ENCODE measurements at regions not wholly inside any gene's neighbourhood (a gene's known extent, or its start where the extent isn't known, plus 50 kb on each side); places are given as distances from the start of the nearest gene placed in this dataset.

DNA sequence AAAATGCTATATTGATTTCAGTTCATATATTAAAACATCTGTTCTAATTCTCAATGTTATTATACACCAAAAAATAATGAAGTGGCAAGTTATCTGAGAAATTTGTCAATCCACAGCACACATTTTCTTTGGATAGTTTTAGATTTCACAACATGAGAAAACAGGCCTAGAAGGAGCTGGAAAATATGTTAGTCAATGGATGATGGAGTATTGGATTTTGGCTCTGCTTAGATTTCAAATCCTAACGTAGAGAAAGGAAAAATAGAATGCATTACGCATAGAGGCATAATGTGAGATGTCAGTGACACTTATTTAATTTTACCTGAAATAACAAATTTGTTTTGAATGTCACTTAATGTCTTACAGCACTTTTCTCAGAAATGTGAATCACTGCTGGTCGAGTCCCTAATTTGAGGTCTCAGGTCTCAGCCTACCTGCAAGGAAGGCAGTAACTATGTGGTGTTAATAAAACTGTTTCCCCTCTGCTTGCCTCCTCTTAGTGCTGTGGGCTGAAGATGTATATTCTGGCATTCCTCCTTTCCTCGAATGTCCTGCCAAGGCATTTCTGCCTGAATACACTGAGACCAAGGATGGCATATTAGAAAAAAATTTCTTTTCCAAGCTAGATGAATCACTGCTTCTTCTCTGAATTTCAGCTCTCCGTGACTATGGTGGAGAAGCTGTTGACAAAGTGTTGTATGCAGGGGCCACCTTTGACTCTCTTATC is 232.4 kb downstream of the POSTN start:
- Histone ChIP-seq H3K4me3 (ENCODE audit: low read length) (no peak overlapping the region), H3K36me3 (ENCODE audit: control insufficient read depth, insufficient read depth, low read length) (no peaks in the 10 kb centered on the region), H3K4me1 (ENCODE audit: control insufficient read depth, insufficient read depth, low read length) (no peaks in the 10 kb centered on the region), H3K9me3 (ENCODE audit: control insufficient read depth, insufficient read depth, low read length) (no peaks in the 10 kb centered on the region), H3K27me3 (ENCODE audit: control insufficient read depth, insufficient read depth, low read length) (no peaks in the 10 kb centered on the region), H3K27ac (ENCODE audit: low read length) (no peak overlapping the region)
- DNase-seq (ENCODE audit: low read depth, low spot score): no peak
- WGBS (ENCODE audit: insufficient coverage, insufficient read length): no CpG with 5 or more reads among the region's 5 CpGs

DNA sequence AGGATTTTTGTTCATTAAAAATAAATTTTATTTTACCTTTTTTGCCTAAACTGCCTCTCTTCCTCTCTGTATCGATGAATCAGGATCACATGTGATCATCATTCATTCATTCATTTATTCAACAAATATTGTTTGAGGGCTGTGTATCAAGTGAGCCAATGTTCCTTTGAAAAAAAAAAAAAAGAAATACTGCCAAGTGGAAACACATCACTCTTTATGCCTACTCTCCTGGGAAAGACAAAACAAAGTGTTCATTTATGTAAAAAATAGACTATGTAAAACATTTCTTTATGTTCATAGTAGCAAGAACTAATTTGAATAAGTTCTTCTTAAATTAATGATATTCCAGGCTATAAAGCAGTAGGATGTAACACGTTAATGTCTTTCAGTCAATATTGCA is 233.1 kb downstream of the POSTN start:
- no peak for DNase-seq (ENCODE audit: low read depth, low spot score)
- Histone ChIP-seq H3K27ac (ENCODE audit: low read length) (no peak overlapping the region), H3K9me3 (ENCODE audit: control insufficient read depth, insufficient read depth, low read length) (no peaks in the 10 kb centered on the region), H3K4me3 (ENCODE audit: low read length) (no peak overlapping the region), H3K27me3 (ENCODE audit: control insufficient read depth, insufficient read depth, low read length) (no peaks in the 10 kb centered on the region), H3K4me1 (ENCODE audit: control insufficient read depth, insufficient read depth, low read length) (no peaks in the 10 kb centered on the region), H3K36me3 (ENCODE audit: control insufficient read depth, insufficient read depth, low read length) (no peaks in the 10 kb centered on the region)
- no CpG with 5 or more reads among the region's 2 CpGs for WGBS (ENCODE audit: insufficient coverage, insufficient read length)

DNA sequence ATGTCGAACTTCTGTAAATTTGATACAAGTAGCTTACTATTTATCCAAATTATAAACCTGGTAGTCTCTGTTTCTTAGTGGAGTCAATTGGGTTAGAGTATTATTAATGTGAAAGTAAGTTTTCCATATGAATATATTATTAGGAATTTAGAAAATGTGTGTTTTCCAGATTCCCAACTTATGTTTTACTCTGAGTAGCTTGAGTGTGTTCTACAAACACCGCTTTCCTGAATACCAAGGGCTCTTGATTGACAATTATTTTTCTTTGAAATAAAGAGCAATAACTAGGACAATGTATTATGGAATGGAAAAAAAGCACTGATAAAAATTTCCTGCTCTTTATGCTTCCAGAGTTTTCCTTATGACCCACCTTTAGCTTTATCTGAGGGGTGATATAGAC is 233.6 kb downstream of the POSTN start:
- Histone ChIP-seq H3K27ac (ENCODE audit: low read length) (no peak overlapping the region), H3K9me3 (ENCODE audit: control insufficient read depth, insufficient read depth, low read length) (no peaks in the 10 kb centered on the region), H3K4me1 (ENCODE audit: control insufficient read depth, insufficient read depth, low read length) (no peaks in the 10 kb centered on the region), H3K27me3 (ENCODE audit: control insufficient read depth, insufficient read depth, low read length) (no peaks in the 10 kb centered on the region), H3K36me3 (ENCODE audit: control insufficient read depth, insufficient read depth, low read length) (no peaks in the 10 kb centered on the region), H3K4me3 (ENCODE audit: low read length) (no peak overlapping the region)
- no CpG with 5 or more reads among the region's 2 CpGs for WGBS (ENCODE audit: insufficient coverage, insufficient read length)
- DNase-seq (ENCODE audit: low read depth, low spot score): no peak

DNA sequence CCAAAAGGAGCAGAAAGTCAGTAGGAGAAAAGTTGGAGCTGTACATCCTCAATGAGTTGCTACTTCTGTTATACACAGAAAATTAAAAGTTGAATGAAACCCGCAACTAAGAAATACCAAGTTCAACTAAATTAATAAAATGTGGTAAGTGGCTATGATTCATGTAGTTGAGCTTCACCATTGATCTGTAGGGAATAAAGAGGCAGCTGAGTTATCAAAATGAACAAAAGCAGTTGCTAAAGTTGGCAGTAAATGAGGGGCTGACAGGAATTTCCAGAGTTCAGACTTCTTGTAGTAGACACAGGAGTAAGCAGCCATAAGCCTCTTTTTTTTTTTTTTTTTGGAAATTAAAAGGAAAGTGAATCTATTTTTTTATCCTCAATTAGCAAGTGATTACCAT is 234.6 kb downstream of the POSTN start:
- no peaks in the 10 kb centered on the region for H3K9me3 ChIP-seq (ENCODE audit: control insufficient read depth, insufficient read depth, low read length)
- H3K36me3 ChIP-seq (ENCODE audit: control insufficient read depth, insufficient read depth, low read length): no peaks in the 10 kb centered on the region
- WGBS (ENCODE audit: insufficient coverage, insufficient read length): no CpG with 5 or more reads among the region's 1 CpG
- no peak overlapping the region for H3K4me3 ChIP-seq (ENCODE audit: low read length)
- no peaks in the 10 kb centered on the region for H3K27me3 ChIP-seq (ENCODE audit: control insufficient read depth, insufficient read depth, low read length)
- H3K27ac ChIP-seq (ENCODE audit: low read length): no peak overlapping the region
- DNase-seq (ENCODE audit: low read depth, low spot score): no peak
- no peaks in the 10 kb centered on the region for H3K4me1 ChIP-seq (ENCODE audit: control insufficient read depth, insufficient read depth, low read length)

DNA sequence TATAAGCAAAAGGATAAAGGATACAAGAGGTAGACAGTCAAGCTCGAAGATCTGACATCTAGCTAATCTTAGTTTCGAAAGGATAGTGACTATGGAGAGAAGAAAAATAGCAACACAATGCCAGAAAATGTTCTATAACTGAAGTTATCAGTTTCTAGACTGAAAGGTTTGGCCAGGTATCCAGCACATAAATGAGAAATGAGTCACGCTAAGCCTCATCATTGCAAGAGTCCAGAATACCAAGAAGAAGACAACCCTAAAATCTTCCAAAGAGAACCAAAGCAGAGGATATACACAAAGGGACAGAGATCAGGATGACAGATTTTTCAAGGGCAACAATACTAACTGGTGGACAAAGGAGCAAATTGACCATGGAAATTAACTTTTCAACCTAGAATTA is 237.0 kb downstream of the POSTN start:
- no peak for DNase-seq (ENCODE audit: low read depth, low spot score)
- H3K9me3 ChIP-seq (ENCODE audit: control insufficient read depth, insufficient read depth, low read length): no peaks in the 10 kb centered on the region
- no peaks in the 10 kb centered on the region for H3K4me1 ChIP-seq (ENCODE audit: control insufficient read depth, insufficient read depth, low read length)
- H3K27me3 ChIP-seq (ENCODE audit: control insufficient read depth, insufficient read depth, low read length): no peaks in the 10 kb centered on the region
- WGBS (ENCODE audit: insufficient coverage, insufficient read length): no CpG with 5 or more reads among the region's 3 CpGs
- H3K27ac ChIP-seq (ENCODE audit: low read length): no peak overlapping the region
- H3K4me3 ChIP-seq (ENCODE audit: low read length): no peak overlapping the region
- H3K36me3 ChIP-seq (ENCODE audit: control insufficient read depth, insufficient read depth, low read length): no peaks in the 10 kb centered on the region

DNA sequence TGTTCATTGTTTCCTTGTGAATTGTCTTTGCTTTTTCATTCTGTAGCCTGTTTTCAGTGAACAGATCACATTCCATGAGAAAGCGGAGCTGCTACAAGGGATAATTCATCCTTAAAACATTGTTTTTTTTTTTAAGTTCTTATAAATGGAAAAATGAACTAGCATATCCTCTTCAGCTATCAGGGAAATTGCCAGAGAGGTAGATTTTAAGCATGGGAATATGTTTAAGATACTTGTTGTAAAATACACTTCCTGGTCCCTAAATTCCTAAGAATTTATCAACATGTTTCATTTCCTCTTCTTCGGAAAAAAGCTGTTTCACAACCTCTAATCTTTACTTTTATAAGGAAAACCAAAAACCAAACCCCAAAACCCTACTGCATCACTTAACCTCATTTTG is 238.0 kb downstream of the POSTN start:
- WGBS (ENCODE audit: insufficient coverage, insufficient read length): 100% methylated on average over 1 of the region's 2 CpGs
- H3K27me3 ChIP-seq (ENCODE audit: control insufficient read depth, insufficient read depth, low read length): no peaks in the 10 kb centered on the region
- H3K27ac ChIP-seq (ENCODE audit: low read length): no peak overlapping the region
- no peak for DNase-seq (ENCODE audit: low read depth, low spot score)
- no peak overlapping the region for H3K4me3 ChIP-seq (ENCODE audit: low read length)
- H3K9me3 ChIP-seq (ENCODE audit: control insufficient read depth, insufficient read depth, low read length): no peaks in the 10 kb centered on the region
- no peaks in the 10 kb centered on the region for H3K36me3 ChIP-seq (ENCODE audit: control insufficient read depth, insufficient read depth, low read length)
- H3K4me1 ChIP-seq (ENCODE audit: control insufficient read depth, insufficient read depth, low read length): no peaks in the 10 kb centered on the region

DNA sequence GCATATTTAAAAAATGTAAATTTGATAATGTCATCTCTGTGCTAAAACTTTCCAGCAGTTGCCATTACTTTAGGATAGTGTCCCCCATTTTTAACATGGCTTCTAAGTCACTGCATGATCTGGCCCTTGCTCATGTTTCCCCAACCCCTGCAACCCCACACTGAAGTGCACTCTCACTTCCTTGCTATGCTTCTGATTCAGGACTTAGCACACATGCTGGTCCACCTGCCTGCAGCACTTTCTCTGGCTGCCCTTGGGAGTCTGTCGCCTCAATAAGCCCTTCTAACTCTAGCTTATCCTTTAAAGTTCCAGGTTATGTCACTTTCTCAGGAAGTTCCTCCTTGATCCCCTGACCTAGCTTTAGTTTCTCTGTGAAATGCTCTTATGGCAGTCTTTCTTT is 241.0 kb downstream of the POSTN start:
- Histone ChIP-seq H3K27ac (ENCODE audit: low read length) (no peak overlapping the region), H3K36me3 (ENCODE audit: control insufficient read depth, insufficient read depth, low read length) (no peaks in the 10 kb centered on the region), H3K9me3 (ENCODE audit: control insufficient read depth, insufficient read depth, low read length) (no peaks in the 10 kb centered on the region), H3K4me1 (ENCODE audit: control insufficient read depth, insufficient read depth, low read length) (no peaks in the 10 kb centered on the region), H3K4me3 (ENCODE audit: low read length) (no peak overlapping the region), H3K27me3 (ENCODE audit: control insufficient read depth, insufficient read depth, low read length) (no peaks in the 10 kb centered on the region)
- no peak for DNase-seq (ENCODE audit: low read depth, low spot score)
- no CpG with 5 or more reads among the region's 1 CpG for WGBS (ENCODE audit: insufficient coverage, insufficient read length)

DNA sequence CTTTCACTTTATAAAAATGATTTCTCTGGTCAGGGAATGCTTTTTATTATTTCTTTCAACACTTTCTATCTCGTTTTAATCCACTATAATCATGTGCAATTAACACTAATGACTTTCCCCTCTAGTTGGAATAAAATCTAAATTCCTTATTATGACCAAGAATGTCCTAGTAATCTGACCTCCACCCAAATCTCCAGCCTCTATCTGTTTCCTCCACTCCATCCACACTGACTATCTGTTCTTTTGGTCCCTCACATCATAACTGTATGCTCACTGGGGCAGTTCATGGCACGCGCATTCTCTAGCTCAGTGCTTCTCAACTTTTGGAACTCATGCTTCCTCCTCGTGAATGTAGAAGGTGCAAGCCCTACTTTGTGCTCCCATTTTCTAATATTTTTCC is 244.7 kb downstream of the POSTN start:
- H3K9me3 ChIP-seq (ENCODE audit: control insufficient read depth, insufficient read depth, low read length): no peaks in the 10 kb centered on the region
- no peaks in the 10 kb centered on the region for H3K4me1 ChIP-seq (ENCODE audit: control insufficient read depth, insufficient read depth, low read length)
- H3K27ac ChIP-seq (ENCODE audit: low read length): no peak overlapping the region
- H3K4me3 ChIP-seq (ENCODE audit: low read length): no peak overlapping the region
- no peaks in the 10 kb centered on the region for H3K36me3 ChIP-seq (ENCODE audit: control insufficient read depth, insufficient read depth, low read length)
- 100% methylated on average over 1 of the region's 4 CpGs for WGBS (ENCODE audit: insufficient coverage, insufficient read length)
- no peaks in the 10 kb centered on the region for H3K27me3 ChIP-seq (ENCODE audit: control insufficient read depth, insufficient read depth, low read length)
- DNase-seq (ENCODE audit: low read depth, low spot score): no peak

DNA sequence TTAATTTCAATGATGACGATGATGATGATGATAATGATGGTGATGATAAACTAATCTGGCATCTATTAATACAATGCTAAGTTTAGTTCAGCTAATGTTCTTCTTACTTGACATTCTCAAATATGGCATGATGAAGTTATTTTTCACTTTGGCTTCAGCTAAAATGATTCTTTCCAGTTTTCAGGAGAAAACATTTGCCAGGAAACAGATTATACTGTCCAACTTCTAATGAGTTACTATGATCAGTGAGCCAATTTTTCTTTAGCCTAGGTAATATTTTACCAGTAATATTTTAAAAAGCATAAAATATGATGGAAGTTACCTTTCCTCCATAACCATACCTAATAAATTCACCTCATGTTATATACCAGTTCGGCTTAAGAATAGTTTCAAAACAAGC is 245.7 kb upstream of the CSNK1A1L start:
- no CpG with 5 or more reads among the region's 2 CpGs for WGBS (ENCODE audit: insufficient coverage, insufficient read length)
- no peak for DNase-seq (ENCODE audit: low read depth, low spot score)
- H3K9me3 ChIP-seq (ENCODE audit: control insufficient read depth, insufficient read depth, low read length): no peaks in the 10 kb centered on the region
- H3K4me1 ChIP-seq (ENCODE audit: control insufficient read depth, insufficient read depth, low read length): no peaks in the 10 kb centered on the region
- H3K4me3 ChIP-seq (ENCODE audit: low read length): no peak overlapping the region
- H3K27ac ChIP-seq (ENCODE audit: low read length): no peak overlapping the region
- no peaks in the 10 kb centered on the region for H3K27me3 ChIP-seq (ENCODE audit: control insufficient read depth, insufficient read depth, low read length)
- no peaks in the 10 kb centered on the region for H3K36me3 ChIP-seq (ENCODE audit: control insufficient read depth, insufficient read depth, low read length)

DNA sequence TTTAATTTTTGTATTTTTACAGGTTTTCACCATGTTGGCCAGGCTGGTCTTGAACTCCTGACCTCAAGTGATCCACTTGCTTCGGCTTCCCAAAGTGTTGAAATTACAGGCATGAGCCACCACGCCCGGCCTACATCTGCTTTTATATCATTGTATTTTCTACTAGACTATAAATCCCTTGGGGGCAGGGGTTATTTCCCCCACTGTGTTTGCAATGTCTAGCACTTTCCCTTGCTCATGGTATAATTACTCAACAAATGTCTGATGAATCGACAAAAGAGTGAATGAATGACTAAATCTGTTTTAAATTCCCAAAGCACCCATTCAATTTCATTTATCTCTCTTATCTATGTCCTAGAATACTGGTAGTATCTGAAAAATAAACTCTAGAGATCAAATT is 244.5 kb upstream of the CSNK1A1L start:
- Histone ChIP-seq H3K9me3 (ENCODE audit: control insufficient read depth, insufficient read depth, low read length) (no peaks in the 10 kb centered on the region), H3K4me3 (ENCODE audit: low read length) (no peak overlapping the region), H3K36me3 (ENCODE audit: control insufficient read depth, insufficient read depth, low read length) (no peaks in the 10 kb centered on the region), H3K27ac (ENCODE audit: low read length) (no peak overlapping the region), H3K27me3 (ENCODE audit: control insufficient read depth, insufficient read depth, low read length) (no peaks in the 10 kb centered on the region), H3K4me1 (ENCODE audit: control insufficient read depth, insufficient read depth, low read length) (no peaks in the 10 kb centered on the region)
- no peak for DNase-seq (ENCODE audit: low read depth, low spot score)
- WGBS (ENCODE audit: insufficient coverage, insufficient read length): no CpG with 5 or more reads among the region's 4 CpGs

DNA sequence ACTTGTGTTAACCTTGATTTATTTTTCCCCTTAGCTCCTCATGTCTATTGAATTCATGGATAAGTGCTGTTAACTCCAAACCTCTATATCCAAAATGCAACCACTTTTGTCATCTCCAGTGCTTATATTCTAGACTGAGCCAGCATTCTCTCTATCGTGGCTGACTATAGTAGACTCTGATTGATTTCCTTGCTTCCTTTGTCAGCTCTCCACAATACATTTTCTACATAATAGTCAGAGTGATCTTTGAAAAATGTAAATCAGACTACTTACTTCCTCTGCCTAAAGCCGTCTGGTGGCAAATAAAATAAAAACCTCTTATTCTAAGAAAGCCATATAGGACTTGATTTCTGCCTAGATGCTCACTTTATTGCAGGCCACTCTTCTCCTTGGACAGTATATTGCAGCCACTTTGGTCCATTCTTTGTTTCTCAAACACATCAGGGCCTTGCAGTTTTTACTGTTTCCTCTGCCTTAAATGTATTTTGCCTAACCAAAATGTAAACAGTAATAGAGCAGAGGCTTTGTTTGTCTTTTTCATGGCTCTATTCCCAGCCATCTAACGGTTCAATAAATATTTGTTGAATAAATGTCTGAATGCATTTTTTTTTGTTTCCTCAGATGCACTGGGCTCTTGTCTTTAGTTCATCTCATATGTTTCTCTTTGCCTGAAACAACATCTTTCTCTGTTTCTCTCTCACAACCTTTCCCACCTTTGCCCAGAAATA is 243.6 kb upstream of the CSNK1A1L start:
- Histone ChIP-seq H3K4me1 (ENCODE audit: control insufficient read depth, insufficient read depth, low read length) (no peaks in the 10 kb centered on the region), H3K9me3 (ENCODE audit: control insufficient read depth, insufficient read depth, low read length) (no peaks in the 10 kb centered on the region), H3K27ac (ENCODE audit: low read length) (no peak overlapping the region), H3K4me3 (ENCODE audit: low read length) (no peak overlapping the region), H3K27me3 (ENCODE audit: control insufficient read depth, insufficient read depth, low read length) (no peaks in the 10 kb centered on the region), H3K36me3 (ENCODE audit: control insufficient read depth, insufficient read depth, low read length) (no peaks in the 10 kb centered on the region)
- WGBS (ENCODE audit: insufficient coverage, insufficient read length): no CpG with 5 or more reads among the region's 3 CpGs
- no peak for DNase-seq (ENCODE audit: low read depth, low spot score)

All from iPS DF 6.9 (cell line).